Lower leg skin (tissue), 4 donors: ENCODE measurements at regions not wholly inside any gene's neighbourhood (a gene's known extent, or its start where the extent isn't known, plus 50 kb on each side); places are given as distances from the start of the nearest gene placed in this dataset.
"Not testable (repeated sequence)": the region's sequence is repeated elsewhere in the genome, so short reads cannot be mapped to it uniquely, and the experiment has no call there.

Source experiments
- DNase-seq, 2 donors: peaks; one replicate each; pipeline ENCODE4 v3.0.0-alpha.2; 2019; ENCODE audit warnings: low spot score in 2 of 2
- H3K4me3 ChIP-seq: fragments of 200-600 bp; sonication (generic); 2 replicates; pipeline ENCODE4 v1.5.1; 2017; ENCODE audit warnings: mild to moderate bottlenecking, low read depth; ENCODE audit not compliant: poor library complexity, severe bottlenecking
- POLR2A ChIP-seq, 2 donors: fragments of 450-650 bp; IDR thresholded peaks; one replicate each; pipeline ENCODE4 v1.6.1; 2016 to 2017; ENCODE audit warnings: antibody characterized with exemption in 2 of 2, mild to moderate bottlenecking in 1 of 2, moderate library complexity in 1 of 2
- WGBS, 2 donors: methylation state at CpG; one replicate each; pipeline ENCODE4 v1.1.5; 2018; 5-methylcytosine and 5-hydroxymethylcytosine counted together
- intact Hi-C: fragments of 100-400 bp; cut with DNase I; formaldehyde crosslinking; loops from one replicate; pipeline ENCODE4 v1.15.0; 2023; ENCODE audit warnings: low total_unique reads
- TF ChIP-seq, protein P1 (sequence below), 3 donors: fragments of 450-650 bp; IDR thresholded peaks; one replicate each; pipeline ENCODE4 v1.5.1; 2016; ENCODE audit warnings: antibody characterized with exemption in 3 of 3, mild to moderate bottlenecking in 3 of 3, moderate library complexity in 2 of 3

DNA sequence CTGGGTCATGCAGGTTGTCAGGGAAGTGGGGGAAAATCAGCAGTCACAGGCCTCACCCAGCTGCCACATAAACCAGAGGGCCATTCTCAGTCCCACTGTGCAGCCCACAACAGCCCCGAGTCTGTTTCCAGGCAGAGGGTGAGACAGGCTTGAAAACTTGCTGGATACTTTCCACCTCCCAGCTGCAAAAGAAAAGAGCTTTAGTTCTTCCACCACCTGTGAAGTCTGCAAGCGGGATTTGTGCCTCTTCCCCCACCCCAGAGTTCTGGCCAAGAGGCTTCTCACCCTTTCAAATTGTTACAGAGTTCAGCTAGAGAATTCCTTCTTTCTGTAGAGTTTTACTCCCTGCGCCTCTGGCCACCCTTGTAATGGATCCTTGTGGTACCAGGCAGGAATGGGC, 115.5 kb upstream of the ZDHHC15 start:
- 74 to 75% methylated on average over 3 of the region's 3 CpGs for WGBS, 2 donors
- intact Hi-C loops = no loop called here

DNA sequence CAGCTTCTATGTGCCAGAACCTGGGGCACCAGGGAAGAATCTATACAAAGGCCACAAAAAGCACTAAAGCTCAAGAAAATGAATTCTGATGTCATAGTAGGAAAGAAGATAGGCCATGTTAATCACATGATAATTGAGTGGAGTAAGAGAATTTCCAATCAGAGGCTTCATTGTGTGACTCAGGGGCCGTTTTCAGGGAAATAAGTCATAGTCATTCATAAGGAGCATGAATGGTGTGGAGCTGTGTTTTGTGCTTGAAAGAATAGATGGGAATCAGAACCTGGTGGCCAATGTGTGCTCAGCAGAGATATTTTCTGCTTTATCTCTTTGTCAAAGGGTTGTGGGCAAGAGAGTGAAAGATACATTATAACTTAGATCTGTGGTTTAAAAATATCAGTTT, 102.4 kb upstream of the ZDHHC15 start:
- no peak overlapping the region for H3K4me3 ChIP-seq
- DNase-seq = no peak
- intact Hi-C loops = no loop called here
- WGBS, 2 donors = 33 to 39% methylated on average over 1 of the region's 1 CpG
- TF ChIP-seq POLR2A (IDR thresholded peaks at IDR 0.05) = no peak
- TF ChIP-seq, protein P1, sequence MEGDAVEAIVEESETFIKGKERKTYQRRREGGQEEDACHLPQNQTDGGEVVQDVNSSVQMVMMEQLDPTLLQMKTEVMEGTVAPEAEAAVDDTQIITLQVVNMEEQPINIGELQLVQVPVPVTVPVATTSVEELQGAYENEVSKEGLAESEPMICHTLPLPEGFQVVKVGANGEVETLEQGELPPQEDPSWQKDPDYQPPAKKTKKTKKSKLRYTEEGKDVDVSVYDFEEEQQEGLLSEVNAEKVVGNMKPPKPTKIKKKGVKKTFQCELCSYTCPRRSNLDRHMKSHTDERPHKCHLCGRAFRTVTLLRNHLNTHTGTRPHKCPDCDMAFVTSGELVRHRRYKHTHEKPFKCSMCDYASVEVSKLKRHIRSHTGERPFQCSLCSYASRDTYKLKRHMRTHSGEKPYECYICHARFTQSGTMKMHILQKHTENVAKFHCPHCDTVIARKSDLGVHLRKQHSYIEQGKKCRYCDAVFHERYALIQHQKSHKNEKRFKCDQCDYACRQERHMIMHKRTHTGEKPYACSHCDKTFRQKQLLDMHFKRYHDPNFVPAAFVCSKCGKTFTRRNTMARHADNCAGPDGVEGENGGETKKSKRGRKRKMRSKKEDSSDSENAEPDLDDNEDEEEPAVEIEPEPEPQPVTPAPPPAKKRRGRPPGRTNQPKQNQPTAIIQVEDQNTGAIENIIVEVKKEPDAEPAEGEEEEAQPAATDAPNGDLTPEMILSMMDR (IDR thresholded peaks at IDR 0.05) = no peak

More for the DNA sequence above, 115.5 kb upstream of the ZDHHC15 start:
- DNase-seq = no peak
- H3K4me3 ChIP-seq = no peak overlapping the region
- TF ChIP-seq, protein P1 (IDR thresholded peaks at IDR 0.05) = no peak
- TF ChIP-seq POLR2A (IDR thresholded peaks at IDR 0.05) = no peak

DNA sequence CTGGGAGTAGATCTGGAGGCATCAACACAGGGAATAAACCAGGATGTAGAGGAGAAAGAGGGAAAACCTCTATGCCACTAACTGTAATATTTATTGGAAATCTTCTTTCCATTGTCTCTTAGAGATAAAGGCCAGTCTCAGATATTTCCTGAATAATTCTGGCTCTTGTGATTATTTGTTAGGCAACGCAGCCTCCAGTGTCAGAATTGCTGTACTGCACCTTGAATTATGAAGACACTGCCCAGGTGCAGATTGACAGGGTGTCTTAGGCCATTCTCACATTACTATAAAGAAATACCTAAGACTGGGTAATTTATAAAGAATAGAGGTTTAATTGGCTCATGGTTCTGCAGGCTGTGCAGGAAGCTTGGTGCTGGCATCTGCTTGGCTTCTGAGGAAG, 100.7 kb upstream of the ZDHHC15 start:
- no peak overlapping the region for H3K4me3 ChIP-seq
- intact Hi-C loops = no loop called here
- DNase-seq = no peak
- 70 to 77% methylated on average over 1 of the region's 1 CpG for WGBS, 2 donors
- TF ChIP-seq, protein P1 (IDR thresholded peaks at IDR 0.05) = no peak
- TF ChIP-seq POLR2A (IDR thresholded peaks at IDR 0.05) = no peak

DNA sequence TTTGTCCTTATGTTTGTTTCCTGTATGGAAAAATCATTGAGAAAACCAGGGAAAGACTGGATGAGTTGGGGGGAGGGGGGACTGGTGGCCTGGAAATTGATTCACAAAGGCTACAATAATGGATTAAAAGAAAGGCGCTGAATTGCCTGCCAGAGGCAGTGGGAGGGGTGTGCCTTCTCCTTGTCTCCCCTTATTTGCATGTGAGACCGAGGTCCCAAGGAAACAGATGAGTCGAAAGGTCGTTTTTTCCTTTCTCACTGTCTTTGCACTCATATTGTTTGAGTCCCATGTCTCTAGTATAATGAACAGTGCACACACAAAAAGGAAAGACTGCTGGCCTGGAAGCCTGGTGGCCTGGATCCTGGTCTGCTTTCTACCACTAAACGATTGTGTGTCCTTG, 86.6 kb upstream of the ZDHHC15 start:
- TF ChIP-seq, protein P1 (IDR thresholded peaks at IDR 0.05) = no peak
- TF ChIP-seq POLR2A (IDR thresholded peaks at IDR 0.05) = no peak
- DNase-seq = no peak
- 47 to 58% methylated on average over 5 of the region's 5 CpGs for WGBS, 2 donors
- H3K4me3 ChIP-seq = no peak overlapping the region
- intact Hi-C loops = no loop called here

DNA sequence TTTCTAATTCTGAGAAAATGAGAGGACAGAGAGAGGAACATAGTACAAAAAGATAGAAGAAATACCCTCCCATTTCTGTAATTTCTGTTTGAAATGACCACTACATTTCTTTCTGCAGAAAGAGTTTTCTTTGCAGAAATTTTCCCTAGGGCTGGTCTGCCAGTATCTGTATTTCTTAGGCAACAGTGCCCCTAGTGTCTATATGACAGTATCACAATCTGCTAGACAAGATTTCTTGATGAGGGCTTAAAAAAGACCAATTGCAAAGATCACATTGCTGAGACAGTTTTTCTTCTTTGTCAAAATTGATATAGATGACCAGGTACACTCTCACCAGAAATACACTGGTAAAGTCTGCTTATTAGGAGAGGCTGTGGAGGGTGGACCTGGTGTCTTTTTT, 81.0 kb upstream of the ZDHHC15 start:
- intact Hi-C loops = no loop called here
- TF ChIP-seq, protein P1 (IDR thresholded peaks at IDR 0.05) = no peak
- no peak for TF ChIP-seq POLR2A (IDR thresholded peaks at IDR 0.05)
- DNase-seq = no peak
- no peak overlapping the region for H3K4me3 ChIP-seq

DNA sequence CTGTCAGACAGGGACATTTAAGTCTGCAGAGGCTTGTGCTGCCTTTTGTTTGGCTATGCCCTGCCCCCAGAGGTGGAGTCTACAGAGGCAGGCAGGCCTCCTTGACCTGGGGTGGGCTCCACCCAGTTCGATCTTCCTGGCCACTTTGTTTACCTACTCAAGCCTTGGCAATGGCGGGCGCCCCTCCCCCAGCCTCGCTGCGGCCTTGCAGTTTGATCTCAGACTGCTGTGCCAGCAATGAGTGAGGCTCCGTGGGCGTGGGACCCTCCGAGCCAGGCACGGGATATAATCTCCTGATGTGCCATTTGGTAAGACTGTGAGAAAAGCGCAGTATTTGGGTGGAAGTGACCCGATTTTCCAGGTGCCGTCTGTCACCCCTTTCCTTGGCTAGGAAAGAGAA, 79.2 kb upstream of the ZDHHC15 start:
- intact Hi-C loops, H3K4me3 ChIP-seq, DNase-seq: not testable (repeated sequence)
- 93 to 98% methylated on average over 12 of the region's 12 CpGs for WGBS, 2 donors
